Breast epithelium (tissue), 3 donors: ENCODE measurements at regions not wholly inside any gene's neighbourhood (a gene's known extent, or its start where the extent isn't known, plus 50 kb on each side); places are given as distances from the start of the nearest gene placed in this dataset.
"Not testable (repeated sequence)": the region's sequence is repeated elsewhere in the genome, so short reads cannot be mapped to it uniquely, and the experiment has no call there.

ENCODE experiments used
- CTCF ChIP-seq, 3 donors: fragments of 450-650 bp; IDR thresholded peaks; one replicate each; pipeline ENCODE4 v1.5.1; 2016 to 2017; ENCODE audit warnings: antibody characterized with exemption in 3 of 3, mild to moderate bottlenecking in 3 of 3, moderate library complexity in 3 of 3
- POLR2A ChIP-seq: fragments of 450-650 bp; IDR thresholded peaks from one replicate; pipeline ENCODE4 v1.6.1; 2016; ENCODE audit warnings: antibody characterized with exemption, mild to moderate bottlenecking, moderate library complexity

GRCh38 chr5:21547656-21548055, 1305.5 kb downstream of the CDH12 start:
- not testable (repeated sequence) for TF ChIP-seq POLR2A; CTCF (IDR thresholded peaks at IDR 0.05)
